ENCODE measurements at regions not wholly inside any gene's neighbourhood (a gene's known extent, or its start where the extent isn't known, plus 50 kb on each side); places are given as distances from the start of the nearest gene placed in this dataset.

- no peak for DNase-seq
Observed at GRCh38 chr1:231108516-231109302, 53.1 kb upstream of the TRIM67 start.

- no peak for DNase-seq
Observed at GRCh38 chr1:231107600-231108326, 54.1 kb upstream of the TRIM67 start.

- DNase-seq, result no peak
Observed at GRCh38 chr1:231107151-231107550, 54.7 kb upstream of the TRIM67 start.

- peak; percentile 58 to 62 for DNase-seq
Observed at GRCh38 chr1:231106347-231106746, 55.5 kb upstream of the TRIM67 start.

GRCh38 chr1:231104917-231105316 is 56.9 kb upstream of the TRIM67 start:
- no peak for DNase-seq

- DNase-seq, result no peak
Observed at GRCh38 chr1:231103961-231104360, 57.9 kb upstream of the TRIM67 start.

- DNase-seq, result peak; percentile 93 to 95
Observed at GRCh38 chr1:231099996-231100767, 60.1 kb upstream of the FAM89A start.

- DNase-seq, result no peak
Observed at GRCh38 chr1:231099311-231099710, 59.3 kb upstream of the FAM89A start.

- no peak for DNase-seq
Observed at GRCh38 chr1:231095595-231095994, 55.5 kb upstream of the FAM89A start.

GRCh38 chr1:231094421-231094820 is 54.4 kb upstream of the FAM89A start:
- no peak for DNase-seq

- DNase-seq, result peak; percentile 34 to 37
Observed at GRCh38 chr1:231093156-231093922, 53.3 kb upstream of the FAM89A start.

- no peak for DNase-seq
Observed at GRCh38 chr1:231092380-231092779, 52.3 kb upstream of the FAM89A start.

GRCh38 chr1:231091831-231092301 is 51.8 kb upstream of the FAM89A start:
- no peak for DNase-seq

- no peak for DNase-seq
Observed at GRCh38 chr1:231091415-231091814, 51.4 kb upstream of the FAM89A start.

Data from right lung (tissue), 2 donors.